HG03565 (cell line): ENCODE measurements at regions not wholly inside any gene's neighbourhood (a gene's known extent, or its start where the extent isn't known, plus 50 kb on each side); places are given as distances from the start of the nearest gene placed in this dataset.

ENCODE experiments used
- ATAC-seq: cut with Tn5 transposase; IDR thresholded peaks from one replicate; pipeline ENCODE4 v1.9.1; 2021; ENCODE audit warnings: mild to moderate bottlenecking, moderate library complexity; ENCODE audit not compliant: unreplicated experiment

GRCh38 chr2:187920511-187920910 lies 366.3 kb upstream of the TFPI start:
- ATAC-seq = no peak

GRCh38 chr2:187922846-187923245 lies 368.6 kb upstream of the TFPI start:
- no peak for ATAC-seq

GRCh38 chr2:187924293-187924692 lies 367.4 kb upstream of the GULP1 start:
- ATAC-seq = no peak

GRCh38 chr2:187934236-187934635 lies 357.4 kb upstream of the GULP1 start:
- no peak for ATAC-seq

GRCh38 chr2:187934692-187935091 lies 357.0 kb upstream of the GULP1 start:
- ATAC-seq = no peak

GRCh38 chr2:187935126-187935525 lies 356.5 kb upstream of the GULP1 start:
- ATAC-seq = no peak

- ATAC-seq = no peak
Measured at GRCh38 chr2:187936228-187936627, 355.4 kb upstream of the GULP1 start.

GRCh38 chr2:187939180-187939579 lies 352.5 kb upstream of the GULP1 start:
- ATAC-seq = no peak

- ATAC-seq = no peak
Measured at GRCh38 chr2:187942876-187943275, 348.8 kb upstream of the GULP1 start.

- no peak for ATAC-seq
Measured at GRCh38 chr2:187943772-187944369, 347.8 kb upstream of the GULP1 start.

- ATAC-seq = no peak
Measured at GRCh38 chr2:187949859-187950258, 341.8 kb upstream of the GULP1 start.

- no peak for ATAC-seq
Measured at GRCh38 chr2:187951470-187952218, 340.0 kb upstream of the GULP1 start.

GRCh38 chr2:187956906-187957534 lies 334.7 kb upstream of the GULP1 start:
- no peak for ATAC-seq

- no peak for ATAC-seq
Measured at GRCh38 chr2:187959821-187960220, 331.9 kb upstream of the GULP1 start.

GRCh38 chr2:187962538-187962937 lies 329.1 kb upstream of the GULP1 start:
- ATAC-seq = no peak

GRCh38 chr2:187964746-187965145 lies 326.9 kb upstream of the GULP1 start:
- no peak for ATAC-seq

- no peak for ATAC-seq
Measured at GRCh38 chr2:187966924-187967323, 324.8 kb upstream of the GULP1 start.

GRCh38 chr2:187971893-187972292 lies 319.8 kb upstream of the GULP1 start:
- no peak for ATAC-seq

GRCh38 chr2:187976259-187976985 lies 315.3 kb upstream of the GULP1 start:
- no peak for ATAC-seq

- no peak for ATAC-seq
Measured at GRCh38 chr2:187976986-187977333, 314.7 kb upstream of the GULP1 start.

- ATAC-seq = no peak
Measured at GRCh38 chr2:187978356-187978755, 313.3 kb upstream of the GULP1 start.

- peak; percentile 97 for ATAC-seq
Measured at GRCh38 chr2:187982668-187983067, 309.0 kb upstream of the GULP1 start.
